NOMO-1 treated with DMSO at 0.1 percent for 48 hours (cell line): ENCODE measurements at regions not wholly inside any gene's neighbourhood (a gene's known extent, or its start where the extent isn't known, plus 50 kb on each side); places are given as distances from the start of the nearest gene placed in this dataset.
A peak's percentile ranks its signal among the peaks of the same experiment; 100 is the strongest.
"Not testable (repeated sequence)": the region's sequence is repeated elsewhere in the genome, so short reads cannot be mapped to it uniquely, and the experiment has no call there.

ENCODE experiments used
- DNase-seq: peaks from one replicate; lab custom pipeline; 2025; ENCODE audit not compliant: unreplicated experiment; lab: John Stamatoyannopoulos, UW

GRCh38 chr5:32534041-32534440 is 51.3 kb upstream of the SUB1 start:
- DNase-seq = no peak

GRCh38 chr5:32531885-32532520 is 53.4 kb upstream of the SUB1 start:
- DNase-seq = peak; percentile 61

GRCh38 chr5:32527321-32527720 is 58.0 kb upstream of the SUB1 start:
- not testable (repeated sequence) for DNase-seq

GRCh38 chr5:32526810-32527209 is 58.5 kb upstream of the SUB1 start:
- DNase-seq = peak; percentile 45

GRCh38 chr5:32523625-32524024 is 61.7 kb upstream of the SUB1 start:
- no peak for DNase-seq

- peak; percentile 100 for DNase-seq
These were observed 62.8 kb upstream of the SUB1 start for GRCh38 chr5:32522429-32523143.

- DNase-seq = no peak
These were observed 63.9 kb upstream of the SUB1 start for GRCh38 chr5:32521481-32521880.

GRCh38 chr5:32520972-32521371 is 64.4 kb upstream of the SUB1 start:
- DNase-seq = no peak

GRCh38 chr5:32520356-32520755 is 65.0 kb upstream of the SUB1 start:
- DNase-seq = peak; percentile 46

GRCh38 chr5:32519508-32519907 is 65.8 kb upstream of the SUB1 start:
- DNase-seq = no peak

GRCh38 chr5:32514806-32515205 is 70.3 kb upstream of the ZFR start:
- DNase-seq = no peak

- no peak for DNase-seq
These were observed 68.4 kb upstream of the ZFR start for GRCh38 chr5:32512926-32513325.

- no peak for DNase-seq
These were observed 67.3 kb upstream of the ZFR start for GRCh38 chr5:32511776-32512374.

GRCh38 chr5:32510860-32511259 is 66.3 kb upstream of the ZFR start:
- DNase-seq = no peak

- DNase-seq = peak; percentile 98
These were observed 64.6 kb upstream of the ZFR start for GRCh38 chr5:32508806-32509805.

- no peak for DNase-seq
These were observed 63.3 kb upstream of the ZFR start for GRCh38 chr5:32507738-32508434.

- no peak for DNase-seq
These were observed 62.3 kb upstream of the ZFR start for GRCh38 chr5:32506799-32507198.

- no peak for DNase-seq
These were observed 61.7 kb upstream of the ZFR start for GRCh38 chr5:32506201-32506661.

- no peak for DNase-seq
These were observed 61.2 kb upstream of the ZFR start for GRCh38 chr5:32505756-32506155.

- peak; percentile 68 for DNase-seq
These were observed 60.6 kb upstream of the ZFR start for GRCh38 chr5:32504989-32505596.
